SHP77 (cell line): ENCODE measurements at regions not wholly inside any gene's neighbourhood (a gene's known extent, or its start where the extent isn't known, plus 50 kb on each side); places are given as distances from the start of the nearest gene placed in this dataset.
"Not testable (repeated sequence)": the region's sequence is repeated elsewhere in the genome, so short reads cannot be mapped to it uniquely, and the experiment has no call there.

ENCODE experiments used
- DNase-seq, 2 experiments: peaks; one replicate each; lab custom pipeline; 2025; lab: John Stamatoyannopoulos, UW

- DNase-seq, result no peak
These were observed 567.9 kb upstream of the HTR2C start for GRCh38 chrX:114015966-114016365.

GRCh38 chrX:114006664-114007063 lies 577.2 kb upstream of the HTR2C start:
- no peak for DNase-seq

GRCh38 chrX:113996781-113997180 lies 587.1 kb upstream of the HTR2C start:
- no peak for DNase-seq

- DNase-seq, result not testable (repeated sequence)
These were observed 592.2 kb upstream of the HTR2C start for GRCh38 chrX:113991720-113992119.

- DNase-seq, result not testable (repeated sequence)
These were observed 593.2 kb upstream of the HTR2C start for GRCh38 chrX:113990669-113991068.

GRCh38 chrX:113988315-113988935 lies 595.5 kb upstream of the HTR2C start:
- DNase-seq, result not testable (repeated sequence)

DNA sequence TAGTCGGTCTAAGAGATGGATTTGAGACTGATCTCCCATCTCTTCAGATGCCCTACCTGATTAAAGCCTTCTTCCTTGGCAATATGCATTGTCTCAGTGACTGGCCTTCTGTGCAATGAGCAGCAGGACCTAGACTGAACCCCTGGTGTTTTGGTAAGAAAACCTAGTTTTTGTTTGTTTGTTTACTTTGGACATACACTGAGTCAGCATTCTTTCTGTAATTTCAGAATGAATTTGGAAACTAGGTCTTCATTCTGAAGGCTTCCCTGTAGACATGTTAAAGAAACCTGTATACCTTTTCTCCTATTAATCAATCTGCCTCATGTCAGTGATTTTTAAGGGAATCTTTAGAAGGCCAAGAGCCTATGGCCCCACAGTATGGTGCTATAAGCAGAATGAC lies 597.5 kb upstream of the HTR2C start:
- no peak for DNase-seq

DNA sequence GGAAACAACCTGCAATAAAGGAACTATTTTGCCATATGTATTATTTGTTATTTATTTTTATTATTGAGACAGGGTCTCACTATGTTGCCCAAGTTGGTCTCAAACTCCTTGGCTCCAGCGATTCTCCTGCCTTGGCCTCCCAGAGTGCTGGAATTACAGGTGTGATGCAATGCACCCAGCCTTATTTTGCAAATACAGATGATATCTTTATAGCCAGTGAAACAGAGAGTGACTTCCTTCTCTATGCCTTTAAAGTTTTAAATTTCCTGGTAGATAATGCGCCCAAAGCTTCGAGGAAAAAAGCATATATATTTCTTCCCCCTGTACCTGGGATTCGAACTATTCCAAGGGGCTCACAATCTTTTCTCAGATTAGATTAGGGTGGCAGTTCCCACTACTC lies 601.1 kb upstream of the HTR2C start:
- no peak for DNase-seq

- DNase-seq, result no peak
These were observed 602.9 kb upstream of the HTR2C start for GRCh38 chrX:113980953-113981352.

GRCh38 chrX:113977887-113978286 lies 606.0 kb upstream of the HTR2C start:
- no peak for DNase-seq

DNA sequence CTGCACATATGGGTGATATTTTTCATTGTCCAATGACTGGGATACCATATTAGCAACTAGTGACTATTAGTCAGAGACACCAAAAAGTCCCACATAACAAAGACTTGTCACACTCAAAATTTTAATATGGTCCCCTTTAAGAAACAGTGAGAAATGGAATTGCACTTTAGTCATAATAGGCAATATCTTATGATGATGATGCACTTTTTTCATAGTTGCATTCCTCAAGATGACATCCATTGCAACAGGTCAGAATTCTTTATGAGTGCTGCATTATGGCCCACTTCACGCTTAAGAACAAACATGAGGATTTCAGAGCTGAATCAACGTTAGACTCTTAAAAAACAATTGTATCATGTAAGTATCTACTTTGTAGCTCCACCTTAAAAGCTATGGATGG lies 608.4 kb upstream of the HTR2C start:
- no peak for DNase-seq

DNA sequence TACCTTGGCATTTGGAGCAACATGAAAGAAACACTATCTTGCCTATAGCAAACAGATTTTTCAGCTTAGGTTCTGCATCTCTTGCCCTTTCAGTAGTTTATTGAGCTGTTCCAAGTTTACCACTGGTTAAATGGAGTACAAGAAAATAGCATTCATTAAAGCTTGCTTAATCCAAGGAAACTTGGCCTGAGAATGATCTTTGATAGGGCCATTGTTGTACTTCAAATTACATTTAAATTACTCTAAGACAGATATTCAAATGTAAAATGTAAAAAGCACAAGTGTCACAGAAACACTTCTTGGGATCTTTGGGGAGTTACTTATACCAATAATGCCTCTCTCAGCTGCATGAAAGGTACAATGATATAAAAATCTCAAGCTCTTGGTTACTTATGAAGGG lies 609.0 kb upstream of the HTR2C start:
- no peak for DNase-seq

GRCh38 chrX:113973706-113974105 lies 610.2 kb upstream of the HTR2C start:
- DNase-seq, result no peak

- no peak for DNase-seq
These were observed 617.1 kb upstream of the HTR2C start for GRCh38 chrX:113966791-113967190.

DNA sequence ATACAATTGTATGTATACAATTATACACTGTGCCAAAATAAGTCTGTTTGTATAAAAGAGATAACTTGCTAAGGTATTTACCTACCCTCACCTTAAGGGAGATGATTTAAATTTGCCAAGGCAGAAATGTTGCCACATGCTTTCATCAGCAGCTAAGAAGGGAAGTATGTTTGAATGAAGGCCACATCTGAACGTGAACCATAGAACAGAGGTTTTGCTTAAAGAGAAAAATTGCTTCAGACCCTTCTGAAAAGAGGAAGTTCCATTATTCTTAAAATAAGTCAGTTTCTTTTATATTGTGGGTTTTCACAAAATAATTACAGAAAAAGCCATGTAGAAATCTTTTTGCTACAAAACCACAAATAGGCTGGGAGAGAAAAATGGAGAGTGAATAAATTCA lies 621.5 kb upstream of the HTR2C start:
- no peak for DNase-seq

GRCh38 chrX:113959912-113960626 lies 623.8 kb upstream of the HTR2C start:
- no peak for DNase-seq

GRCh38 chrX:113956936-113957335 lies 627.0 kb upstream of the HTR2C start:
- DNase-seq, result no peak

DNA sequence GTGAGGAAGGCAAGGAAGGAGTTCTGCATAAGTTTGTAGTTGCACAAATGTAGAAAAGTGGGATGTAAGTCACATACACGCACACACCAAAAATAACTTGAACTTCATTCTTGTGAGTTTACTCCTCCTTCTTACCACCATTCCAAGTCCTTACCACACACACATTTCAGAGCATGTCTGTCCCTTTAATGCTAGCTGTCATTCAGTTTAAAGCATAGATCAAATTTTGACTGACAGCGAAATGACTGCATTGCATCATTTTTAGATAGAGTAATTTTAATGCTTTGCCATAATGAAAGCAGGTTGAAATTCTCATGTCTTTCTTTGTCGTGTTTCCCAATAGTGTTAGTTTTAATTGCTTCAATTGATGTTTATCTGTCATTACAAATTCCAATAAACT lies 629.6 kb upstream of the HTR2C start:
- no peak for DNase-seq

DNA sequence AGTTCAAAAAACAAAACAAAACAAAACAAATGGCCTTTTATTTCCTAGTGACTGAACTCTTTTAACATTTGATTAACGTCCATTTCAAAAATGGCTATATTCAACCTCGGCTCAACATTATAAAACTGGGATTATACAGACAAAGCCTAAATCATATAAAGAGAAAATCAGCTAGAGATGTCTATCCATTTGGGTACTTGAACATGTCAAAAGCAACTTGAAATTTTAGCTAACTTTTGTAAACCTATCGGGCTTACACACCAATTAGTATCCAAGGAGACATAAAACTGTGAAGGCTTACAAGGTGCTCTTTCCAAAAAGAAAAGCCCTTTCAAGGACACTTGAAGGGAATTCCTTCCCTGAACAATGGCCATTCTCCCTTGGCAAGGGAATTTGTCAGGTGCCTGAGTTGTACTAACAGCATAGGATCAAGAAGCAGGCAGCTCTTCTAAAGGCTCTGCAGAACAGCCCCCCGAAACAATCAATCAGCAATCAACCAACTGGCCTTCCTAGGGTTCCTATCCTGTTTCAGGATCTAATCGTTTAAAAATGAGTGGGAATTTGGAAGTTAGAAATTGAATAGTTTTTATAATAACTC lies 633.7 kb upstream of the HTR2C start:
- no peak for DNase-seq

GRCh38 chrX:113947548-113947947 lies 636.3 kb upstream of the HTR2C start:
- DNase-seq, result no peak

DNA sequence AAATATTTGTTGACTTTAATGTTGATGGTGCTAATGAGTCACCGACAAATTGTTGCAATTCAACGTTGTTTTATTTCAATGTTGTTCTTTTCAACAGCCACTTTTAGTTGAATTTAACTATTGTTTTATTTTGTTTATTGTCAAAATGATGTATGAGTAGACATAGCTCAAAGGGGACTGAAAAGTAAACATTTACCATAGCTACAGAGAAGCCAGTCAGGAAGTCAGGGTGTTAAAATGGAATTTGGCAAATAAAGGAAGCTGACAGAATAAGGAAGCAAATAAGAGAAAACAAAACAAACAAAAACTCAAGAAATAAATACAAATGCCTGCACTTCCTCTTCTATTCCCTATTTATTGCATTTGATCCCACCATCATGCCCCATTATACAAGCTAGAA lies 648.4 kb upstream of the HTR2C start:
- DNase-seq, result no peak

GRCh38 chrX:113933931-113934330 lies 650.0 kb upstream of the HTR2C start:
- DNase-seq, result no peak

- peak; percentile 6 to 20 for DNase-seq
These were observed 654.9 kb upstream of the HTR2C start for GRCh38 chrX:113929004-113929403.

DNA sequence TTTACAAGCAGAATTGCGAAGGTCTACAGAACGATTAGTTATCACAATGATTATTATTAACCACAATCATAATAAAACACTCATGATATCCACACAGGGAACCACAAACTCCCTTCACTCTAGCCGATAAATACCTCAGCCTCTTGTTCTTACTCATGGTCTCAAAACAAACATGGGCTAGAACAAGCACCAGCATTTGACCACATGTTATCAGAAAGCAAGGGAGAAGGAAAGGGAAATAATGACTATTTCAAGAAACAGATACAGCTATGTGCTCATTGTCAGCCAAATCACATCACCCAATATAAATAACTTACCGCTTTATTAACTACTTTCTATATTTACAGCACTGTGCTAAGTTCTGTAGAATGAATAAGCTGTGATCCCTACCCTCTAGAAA lies 663.2 kb upstream of the HTR2C start:
- DNase-seq, result no peak
